Skeletal muscle satellite cell (primary cell): ENCODE measurements at regions not wholly inside any gene's neighbourhood (a gene's known extent, or its start where the extent isn't known, plus 50 kb on each side); places are given as distances from the start of the nearest gene placed in this dataset.
"Not testable (repeated sequence)": the region's sequence is repeated elsewhere in the genome, so short reads cannot be mapped to it uniquely, and the experiment has no call there.

Source experiments
- H3K27me3 ChIP-seq: 2 replicates; pipeline ENCODE4 v1.7.0; 2013; ENCODE audit warnings: low read length; ENCODE audit not compliant: control insufficient read depth, insufficient read depth
- H3K36me3 ChIP-seq: 2 replicates; pipeline ENCODE4 v1.7.0; 2013; ENCODE audit warnings: mild to moderate bottlenecking, control low read depth, low read length; ENCODE audit not compliant: insufficient read depth
- H3K4me1 ChIP-seq: 2 replicates; pipeline ENCODE4 v1.7.0; 2013; ENCODE audit warnings: low read length; ENCODE audit not compliant: control insufficient read depth, insufficient read depth
- H3K4me2 ChIP-seq: 2 replicates; pipeline ENCODE4 v1.7.0; 2013; ENCODE audit warnings: mild to moderate bottlenecking, low read length
- H3K4me3 ChIP-seq: 2 replicates; pipeline ENCODE4 v1.7.0; 2013; ENCODE audit warnings: low read length
- H3K9ac ChIP-seq: 2 replicates; pipeline ENCODE4 v1.7.0; 2013; ENCODE audit warnings: mild to moderate bottlenecking, low read depth, low read length, moderate library complexity
- H3K9me3 ChIP-seq: replicated peaks from 2 replicates; pipeline ENCODE4 v1.7.0; 2013; ENCODE audit warnings: mild to moderate bottlenecking, control low read depth, low read length

- Histone ChIP-seq H3K4me2 (no peak overlapping the region), H3K4me3 (no peak overlapping the region), H3K4me1 (peaks cover 7% of the 10 kb centered on the region), H3K27me3 (no peaks in the 10 kb centered on the region), H3K9me3 (no peaks in the 10 kb centered on the region), H3K9ac (no peak overlapping the region), H3K36me3 (no peaks in the 10 kb centered on the region)
Observed at GRCh38 chr20:53668992-53669391, 75.4 kb upstream of the ZNF217 start.

- no peaks in the 10 kb centered on the region for H3K27me3 ChIP-seq
- no peak overlapping the region for H3K4me2 ChIP-seq
- no peak overlapping the region for H3K4me3 ChIP-seq
- peaks cover under 1% of the 10 kb centered on the region for H3K4me1 ChIP-seq
- no peak overlapping the region for H3K9ac ChIP-seq
- H3K36me3 ChIP-seq = no peaks in the 10 kb centered on the region
- no peaks in the 10 kb centered on the region for H3K9me3 ChIP-seq
Observed at GRCh38 chr20:53666144-53666543, 72.5 kb upstream of the ZNF217 start.

- no peaks in the 10 kb centered on the region for H3K27me3 ChIP-seq
- no peak overlapping the region for H3K4me2 ChIP-seq
- H3K9me3 ChIP-seq = no peaks in the 10 kb centered on the region
- H3K9ac ChIP-seq = no peak overlapping the region
- H3K4me3 ChIP-seq = no peak overlapping the region
- H3K36me3 ChIP-seq = no peaks in the 10 kb centered on the region
- H3K4me1 ChIP-seq = peaks cover 12% of the 10 kb centered on the region
Observed at GRCh38 chr20:53664121-53664520, 70.5 kb upstream of the ZNF217 start.

- H3K36me3 ChIP-seq, H3K27me3 ChIP-seq, H3K9me3 ChIP-seq, H3K9ac ChIP-seq, H3K4me3 ChIP-seq, H3K4me2 ChIP-seq: not testable (repeated sequence)
- peaks cover 12% of the 10 kb centered on the region for H3K4me1 ChIP-seq
Observed at GRCh38 chr20:53663521-53663920, 69.9 kb upstream of the ZNF217 start.

- H3K36me3 ChIP-seq = no peaks in the 10 kb centered on the region
- no peak overlapping the region for H3K9ac ChIP-seq
- no peaks in the 10 kb centered on the region for H3K9me3 ChIP-seq
- H3K4me3 ChIP-seq = no peak overlapping the region
- peaks cover 14% of the 10 kb centered on the region for H3K4me1 ChIP-seq
- no peaks in the 10 kb centered on the region for H3K27me3 ChIP-seq
- no peak overlapping the region for H3K4me2 ChIP-seq
Observed at GRCh38 chr20:53662595-53662994, 69.0 kb upstream of the ZNF217 start.

GRCh38 chr20:53660947-53661381 lies 67.3 kb upstream of the ZNF217 start:
- H3K9ac ChIP-seq = peak overlapping the region; percentile 57
- H3K4me3 ChIP-seq = no peak overlapping the region
- H3K4me2 ChIP-seq = no peak overlapping the region
- no peaks in the 10 kb centered on the region for H3K36me3 ChIP-seq
- no peaks in the 10 kb centered on the region for H3K9me3 ChIP-seq
- peaks cover 31% of the 10 kb centered on the region for H3K4me1 ChIP-seq
- no peaks in the 10 kb centered on the region for H3K27me3 ChIP-seq

- H3K36me3 ChIP-seq = no peaks in the 10 kb centered on the region
- H3K4me1 ChIP-seq = peaks cover 37% of the 10 kb centered on the region
- no peaks in the 10 kb centered on the region for H3K27me3 ChIP-seq
- H3K4me2 ChIP-seq = peak overlapping the region; percentile 61
- H3K9ac ChIP-seq = peak overlapping the region; percentile 57
- no peaks in the 10 kb centered on the region for H3K9me3 ChIP-seq
- H3K4me3 ChIP-seq = peak overlapping the region; percentile 63
Observed at GRCh38 chr20:53660078-53660909, 66.7 kb upstream of the ZNF217 start.

GRCh38 chr20:53658973-53659372 lies 65.3 kb upstream of the ZNF217 start:
- peaks cover 41% of the 10 kb centered on the region for H3K4me1 ChIP-seq
- no peaks in the 10 kb centered on the region for H3K9me3 ChIP-seq
- no peak overlapping the region for H3K4me3 ChIP-seq
- no peak overlapping the region for H3K9ac ChIP-seq
- no peaks in the 10 kb centered on the region for H3K27me3 ChIP-seq
- no peaks in the 10 kb centered on the region for H3K36me3 ChIP-seq
- no peak overlapping the region for H3K4me2 ChIP-seq

GRCh38 chr20:53658322-53658721 lies 64.7 kb upstream of the ZNF217 start:
- no peak overlapping the region for H3K4me2 ChIP-seq
- peaks cover 41% of the 10 kb centered on the region for H3K4me1 ChIP-seq
- H3K27me3 ChIP-seq = no peaks in the 10 kb centered on the region
- no peak overlapping the region for H3K9ac ChIP-seq
- H3K9me3 ChIP-seq = no peaks in the 10 kb centered on the region
- H3K36me3 ChIP-seq = no peaks in the 10 kb centered on the region
- no peak overlapping the region for H3K4me3 ChIP-seq

GRCh38 chr20:53657732-53658131 lies 64.1 kb upstream of the ZNF217 start:
- H3K4me1 ChIP-seq = peaks cover 41% of the 10 kb centered on the region
- no peaks in the 10 kb centered on the region for H3K36me3 ChIP-seq
- H3K9ac ChIP-seq = peak overlapping the region; percentile 70
- H3K9me3 ChIP-seq = no peaks in the 10 kb centered on the region
- no peaks in the 10 kb centered on the region for H3K27me3 ChIP-seq
- no peak overlapping the region for H3K4me3 ChIP-seq
- no peak overlapping the region for H3K4me2 ChIP-seq

- H3K9ac ChIP-seq = peak overlapping the region; percentile 70
- H3K9me3 ChIP-seq = no peaks in the 10 kb centered on the region
- peak overlapping the region; percentile 14 for H3K4me3 ChIP-seq
- peaks cover 44% of the 10 kb centered on the region for H3K4me1 ChIP-seq
- H3K4me2 ChIP-seq = peak overlapping the region; percentile 57
- H3K27me3 ChIP-seq = no peaks in the 10 kb centered on the region
- H3K36me3 ChIP-seq = no peaks in the 10 kb centered on the region
Observed at GRCh38 chr20:53657279-53657678, 63.6 kb upstream of the ZNF217 start.
